Type B pancreatic cell (in vitro differentiated cells): ENCODE measurements at regions not wholly inside any gene's neighbourhood (a gene's known extent, or its start where the extent isn't known, plus 50 kb on each side); places are given as distances from the start of the nearest gene placed in this dataset.
"Not testable (repeated sequence)": the region's sequence is repeated elsewhere in the genome, so short reads cannot be mapped to it uniquely, and the experiment has no call there.

Experiments used
- DNase-seq: peaks from one replicate; pipeline ENCODE4 v3.0.0; 2021; ENCODE audit warnings: mixed read lengths; ENCODE audit not compliant: unreplicated experiment; ENCODE audit errors: extremely low spot score
- H3K27ac Mint-ChIP-seq: 2 replicates; pipeline ENCODE4 v1.8.0; 2021; ENCODE audit warnings: mild to moderate bottlenecking, mixed read lengths
- H3K27me3 Mint-ChIP-seq: 2 replicates; pipeline ENCODE4 v1.8.0; 2021; ENCODE audit warnings: mixed read lengths
- H3K36me3 Mint-ChIP-seq: 2 replicates; pipeline ENCODE4 v1.8.0; 2021; ENCODE audit warnings: mixed read lengths
- H3K4me1 Mint-ChIP-seq: one replicate; pipeline ENCODE4 v1.8.0; 2021; ENCODE audit warnings: mixed read lengths; ENCODE audit not compliant: unreplicated experiment
- H3K4me3 Mint-ChIP-seq: 2 replicates; pipeline ENCODE4 v1.8.0; 2021; ENCODE audit warnings: mild to moderate bottlenecking, mixed read lengths
- H3K9me3 Mint-ChIP-seq: 2 replicates; pipeline ENCODE4 v1.8.0; 2021; ENCODE audit warnings: mixed read lengths
- CTCF ChIP-seq: fragments of 200-600 bp; sonication (generic); conservative IDR thresholded peaks from 2 replicates; pipeline ENCODE4 v1.5.0; 2021; ENCODE audit warnings: antibody characterized with exemption, mild to moderate bottlenecking

- H3K36me3 Mint-ChIP-seq, H3K9me3 Mint-ChIP-seq, H3K27me3 Mint-ChIP-seq, H3K4me3 Mint-ChIP-seq, H3K4me1 Mint-ChIP-seq, H3K27ac Mint-ChIP-seq, DNase-seq: not testable (repeated sequence)
Observed at GRCh38 chr5:134471858-134472449, 53.5 kb upstream of the JADE2 start.

GRCh38 chr5:134468921-134469400, 56.5 kb upstream of the JADE2 start:
- Mint-ChIP-seq H3K27ac (no peak overlapping the region), H3K36me3 (no peaks in the 10 kb centered on the region), H3K27me3 (peaks cover 4% of the 10 kb centered on the region), H3K4me3 (no peak overlapping the region), H3K9me3 (no peaks in the 10 kb centered on the region), H3K4me1 (peaks cover 6% of the 10 kb centered on the region)
- TF ChIP-seq CTCF: no peak
- no peak for DNase-seq

- H3K27ac Mint-ChIP-seq: peak overlapping the region; percentile 68
- peaks cover 6% of the 10 kb centered on the region for H3K4me1 Mint-ChIP-seq
- no peak for DNase-seq
Observed at GRCh38 chr5:134467231-134467630, 55.5 kb upstream of the CDKN2AIPNL start.

GRCh38 chr5:134466241-134467069, 54.8 kb upstream of the CDKN2AIPNL start:
- H3K9me3 Mint-ChIP-seq: no peaks in the 10 kb centered on the region
- H3K4me3 Mint-ChIP-seq: peak overlapping the region; percentile 86

More at GRCh38 chr5:134467231-134467630, 55.5 kb upstream of the CDKN2AIPNL start:
- H3K9me3 Mint-ChIP-seq: no peaks in the 10 kb centered on the region
- H3K4me3 Mint-ChIP-seq: peak overlapping the region; percentile 86
- TF ChIP-seq CTCF: no peak
- no peaks in the 10 kb centered on the region for H3K36me3 Mint-ChIP-seq
- peaks cover 4% of the 10 kb centered on the region for H3K27me3 Mint-ChIP-seq

GRCh38 chr5:134465816-134466240, 54.1 kb upstream of the CDKN2AIPNL start:
- peak; percentile 31 for TF ChIP-seq CTCF
- H3K27ac Mint-ChIP-seq: peak overlapping the region; percentile 77
- peak; percentile 85 for DNase-seq
- peaks cover 10% of the 10 kb centered on the region for H3K27me3 Mint-ChIP-seq
- peaks cover 6% of the 10 kb centered on the region for H3K4me1 Mint-ChIP-seq
- H3K36me3 Mint-ChIP-seq: no peaks in the 10 kb centered on the region
- peak overlapping the region; percentile 86 for H3K4me3 Mint-ChIP-seq
- H3K9me3 Mint-ChIP-seq: no peaks in the 10 kb centered on the region

More at GRCh38 chr5:134466241-134467069, 54.8 kb upstream of the CDKN2AIPNL start:
- DNase-seq: peak; percentile 74
- peak overlapping the region; percentile 77 for H3K27ac Mint-ChIP-seq
- TF ChIP-seq CTCF: no peak
- peaks cover 6% of the 10 kb centered on the region for H3K4me1 Mint-ChIP-seq
- no peaks in the 10 kb centered on the region for H3K36me3 Mint-ChIP-seq
- peaks cover 10% of the 10 kb centered on the region for H3K27me3 Mint-ChIP-seq
